IPS-15b (cell line): ENCODE measurements at regions not wholly inside any gene's neighbourhood (a gene's known extent, or its start where the extent isn't known, plus 50 kb on each side); places are given as distances from the start of the nearest gene placed in this dataset.

Experiments
- H3K27me3 ChIP-seq: one replicate; pipeline ENCODE4 v1.6.1; 2013; ENCODE audit warnings: low read length; ENCODE audit not compliant: control insufficient read depth, insufficient read depth
- H3K36me3 ChIP-seq: one replicate; pipeline ENCODE4 v1.6.1; 2013; ENCODE audit warnings: low read length; ENCODE audit not compliant: control insufficient read depth, insufficient read depth
- H3K4me1 ChIP-seq: one replicate; pipeline ENCODE4 v1.6.1; 2013; ENCODE audit warnings: mild to moderate bottlenecking, low read length; ENCODE audit not compliant: control insufficient read depth, insufficient read depth
- H3K4me3 ChIP-seq: one replicate; pipeline ENCODE4 v1.5.1; 2013; ENCODE audit warnings: low read depth, low read length
- H3K9ac ChIP-seq: one replicate; pipeline ENCODE4 v1.6.1; 2013; ENCODE audit warnings: low read depth, mild to moderate bottlenecking, low read length
- H3K9me3 ChIP-seq: one replicate; pipeline ENCODE4 v1.6.1; 2013; ENCODE audit warnings: mild to moderate bottlenecking, low read length; ENCODE audit not compliant: control insufficient read depth, insufficient read depth

GRCh38 chr22:19663286-19663815 lies 51.0 kb upstream of the SEPTIN5 start:
- no peaks in the 10 kb centered on the region for H3K4me1 ChIP-seq
- H3K27me3 ChIP-seq = no peaks in the 10 kb centered on the region
- no peaks in the 10 kb centered on the region for H3K36me3 ChIP-seq
- no peak overlapping the region for H3K9ac ChIP-seq
- H3K4me3 ChIP-seq = no peak overlapping the region
- no peaks in the 10 kb centered on the region for H3K9me3 ChIP-seq

GRCh38 chr22:19663821-19664355 lies 50.4 kb upstream of the SEPTIN5 start:
- H3K9ac ChIP-seq = no peak overlapping the region
- no peak overlapping the region for H3K4me3 ChIP-seq
- H3K27me3 ChIP-seq = no peaks in the 10 kb centered on the region
- no peaks in the 10 kb centered on the region for H3K36me3 ChIP-seq
- H3K4me1 ChIP-seq = no peaks in the 10 kb centered on the region
- no peaks in the 10 kb centered on the region for H3K9me3 ChIP-seq

GRCh38 chr22:19664406-19664805 lies 49.9 kb upstream of the SEPTIN5 start:
- H3K4me3 ChIP-seq = no peak overlapping the region
- no peaks in the 10 kb centered on the region for H3K27me3 ChIP-seq
- no peaks in the 10 kb centered on the region for H3K9me3 ChIP-seq

More at GRCh38 chr22:19664406-19664805, 49.9 kb upstream of the SEPTIN5 start:
- no peaks in the 10 kb centered on the region for H3K36me3 ChIP-seq
- no peaks in the 10 kb centered on the region for H3K4me1 ChIP-seq
- H3K9ac ChIP-seq = no peak overlapping the region
